HL-60 (cell line): ENCODE measurements at regions not wholly inside any gene's neighbourhood (a gene's known extent, or its start where the extent isn't known, plus 50 kb on each side); places are given as distances from the start of the nearest gene placed in this dataset.

Experiments
- DNase-seq, 2 experiments: peaks; one replicate each; pipeline ENCODE4 v3.0.0-alpha.2; 2010 to 2020; ENCODE audit warnings: low read depth in 1 of 2, low spot score in 1 of 2
- H3K27ac ChIP-seq: fragments of 250-450 bp; sonication (Bioruptor Pico); replicated peaks from 2 replicates; pipeline ENCODE4 v1.5.1; 2020; ENCODE audit warnings: mild to moderate bottlenecking, moderate library complexity
- H3K27me3 ChIP-seq: fragments of 250-450 bp; sonication (Bioruptor Pico); 2 replicates; pipeline ENCODE4 v1.5.1; 2021; ENCODE audit warnings: mild to moderate bottlenecking, moderate library complexity; ENCODE audit not compliant: insufficient read depth, poor library complexity, severe bottlenecking
- H3K4me3 ChIP-seq: replicated peaks from 2 replicates; pipeline ENCODE4 v1.5.1; 2011; ENCODE audit warnings: mild to moderate bottlenecking, control low read depth, low read length; ENCODE audit not compliant: insufficient read depth
- GABPA ChIP-seq: IDR thresholded peaks from 2 replicates; pipeline ENCODE4 v1.6.1; 2012; ENCODE audit warnings: low read depth
- POLR2AphosphoS5 ChIP-seq: IDR thresholded peaks from 2 replicates; pipeline ENCODE4 v1.6.1; 2012; ENCODE audit warnings: low read depth
- REST ChIP-seq: IDR thresholded peaks from 2 replicates; pipeline ENCODE4 v1.6.1; 2012; ENCODE audit warnings: low read depth; ENCODE audit not compliant: insufficient replicate concordance
- SPI1 ChIP-seq: IDR thresholded peaks from 2 replicates; pipeline ENCODE4 v1.6.1; 2012; ENCODE audit warnings: low read depth, mild to moderate bottlenecking, borderline replicate concordance
- TF ChIP-seq, protein P1 (sequence below): IDR thresholded peaks from one replicate; pipeline ENCODE4 v1.5.1; 2011; ENCODE audit warnings: low read length, control low read depth, inconsistent platforms; ENCODE audit not compliant: insufficient read depth

DNA sequence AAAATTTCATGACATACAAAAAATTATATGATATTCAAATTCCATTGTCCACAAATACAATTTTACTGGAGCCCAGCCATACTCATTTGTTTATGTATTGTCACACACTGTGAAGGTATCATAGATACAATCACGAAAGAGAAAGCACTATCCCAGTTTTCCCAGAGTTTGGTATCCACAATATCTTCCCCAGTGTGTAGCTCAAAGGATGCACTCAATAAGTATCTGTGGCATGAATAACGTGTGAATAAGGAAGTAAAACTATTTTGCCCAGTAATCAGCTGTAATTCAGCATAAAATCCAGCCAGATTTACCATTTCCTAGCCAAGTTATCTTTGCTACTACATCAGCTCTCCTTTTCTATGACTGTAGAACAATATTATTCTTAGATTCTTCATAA is 131.3 kb upstream of the KCNMB2 start:
- no peak for DNase-seq
- no peak for TF ChIP-seq REST
- no peak for TF ChIP-seq POLR2AphosphoS5
- no peak for TF ChIP-seq GABPA
- no peak for TF ChIP-seq SPI1
- TF ChIP-seq, protein P1, sequence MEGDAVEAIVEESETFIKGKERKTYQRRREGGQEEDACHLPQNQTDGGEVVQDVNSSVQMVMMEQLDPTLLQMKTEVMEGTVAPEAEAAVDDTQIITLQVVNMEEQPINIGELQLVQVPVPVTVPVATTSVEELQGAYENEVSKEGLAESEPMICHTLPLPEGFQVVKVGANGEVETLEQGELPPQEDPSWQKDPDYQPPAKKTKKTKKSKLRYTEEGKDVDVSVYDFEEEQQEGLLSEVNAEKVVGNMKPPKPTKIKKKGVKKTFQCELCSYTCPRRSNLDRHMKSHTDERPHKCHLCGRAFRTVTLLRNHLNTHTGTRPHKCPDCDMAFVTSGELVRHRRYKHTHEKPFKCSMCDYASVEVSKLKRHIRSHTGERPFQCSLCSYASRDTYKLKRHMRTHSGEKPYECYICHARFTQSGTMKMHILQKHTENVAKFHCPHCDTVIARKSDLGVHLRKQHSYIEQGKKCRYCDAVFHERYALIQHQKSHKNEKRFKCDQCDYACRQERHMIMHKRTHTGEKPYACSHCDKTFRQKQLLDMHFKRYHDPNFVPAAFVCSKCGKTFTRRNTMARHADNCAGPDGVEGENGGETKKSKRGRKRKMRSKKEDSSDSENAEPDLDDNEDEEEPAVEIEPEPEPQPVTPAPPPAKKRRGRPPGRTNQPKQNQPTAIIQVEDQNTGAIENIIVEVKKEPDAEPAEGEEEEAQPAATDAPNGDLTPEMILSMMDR: no peak

DNA sequence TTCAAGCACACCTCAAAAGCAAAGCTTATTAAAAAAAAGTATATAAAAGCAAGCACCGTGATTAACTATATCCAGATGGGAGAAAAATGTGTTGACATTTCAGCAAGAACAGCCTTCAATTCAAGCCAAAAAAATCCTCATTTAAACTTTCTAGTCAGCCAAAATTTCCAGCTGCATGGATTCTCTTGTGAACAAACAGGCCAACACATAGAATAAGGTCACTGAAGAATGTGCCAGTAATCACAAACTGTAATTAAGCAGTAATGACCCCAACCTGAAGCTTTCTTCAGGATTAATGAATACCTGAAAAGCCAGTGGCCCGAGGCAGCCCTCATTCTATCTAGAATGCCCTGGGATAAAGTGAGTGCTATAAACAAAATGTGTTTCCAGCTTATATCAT is 130.7 kb upstream of the KCNMB2 start:
- TF ChIP-seq REST (no peak), POLR2AphosphoS5 (no peak), SPI1 (no peak), GABPA (no peak)
- TF ChIP-seq, protein P1: no peak
- no peak for DNase-seq
- H3K4me3 ChIP-seq: no peak overlapping the region
- no peaks in the 10 kb centered on the region for H3K27me3 ChIP-seq
- H3K27ac ChIP-seq: no peak overlapping the region

More for the DNA sequence above, 131.3 kb upstream of the KCNMB2 start:
- no peak overlapping the region for H3K27ac ChIP-seq
- H3K4me3 ChIP-seq: no peak overlapping the region
- H3K27me3 ChIP-seq: no peaks in the 10 kb centered on the region

DNA sequence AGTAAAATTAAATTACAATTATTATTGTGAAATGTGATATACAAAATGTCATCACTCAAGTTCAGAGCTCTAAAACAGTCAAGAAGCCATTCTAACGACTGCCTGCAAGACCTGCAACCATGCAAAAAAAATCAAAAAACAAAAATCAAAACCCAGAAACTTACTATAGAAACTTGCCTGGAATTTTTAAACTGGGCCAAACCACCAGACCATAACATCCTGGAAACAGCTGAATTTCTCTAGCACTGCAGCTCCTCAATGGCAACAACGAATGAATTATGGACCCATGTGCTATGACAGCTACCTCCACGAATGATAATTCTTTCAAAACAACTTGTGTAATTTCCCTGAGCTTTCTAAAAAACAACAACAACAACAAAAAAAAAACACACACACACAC is 130.0 kb upstream of the KCNMB2 start:
- no peaks in the 10 kb centered on the region for H3K27me3 ChIP-seq
- TF ChIP-seq, protein P1: no peak
- TF ChIP-seq POLR2AphosphoS5: no peak
- DNase-seq: no peak
- no peak overlapping the region for H3K27ac ChIP-seq
- no peak overlapping the region for H3K4me3 ChIP-seq

DNA sequence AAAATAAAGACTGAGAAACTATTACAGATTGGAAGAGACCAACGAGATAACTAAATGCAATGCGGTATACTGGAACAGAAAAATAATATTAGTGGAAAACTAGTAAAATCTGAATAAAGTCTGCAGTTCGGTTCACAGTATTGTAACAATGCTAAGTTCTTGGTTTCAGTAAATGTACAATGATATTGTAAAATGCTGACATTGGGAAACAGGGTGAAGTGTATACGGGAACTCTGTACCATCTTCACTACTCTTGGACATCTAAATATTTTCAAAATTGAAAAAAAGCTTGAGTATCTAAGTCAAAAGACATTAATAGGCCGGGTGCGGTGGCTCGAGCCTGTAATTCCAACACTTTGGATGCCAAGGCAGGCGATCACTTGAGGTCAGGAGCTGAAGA is 120.9 kb upstream of the KCNMB2 start:
- TF ChIP-seq, protein P1: no peak
- no peaks in the 10 kb centered on the region for H3K27me3 ChIP-seq
- DNase-seq: no peak
- H3K4me3 ChIP-seq: no peak overlapping the region
- no peak overlapping the region for H3K27ac ChIP-seq
